ENCODE measurements at regions not wholly inside any gene's neighbourhood (a gene's known extent, or its start where the extent isn't known, plus 50 kb on each side); places are given as distances from the start of the nearest gene placed in this dataset.

DNA sequence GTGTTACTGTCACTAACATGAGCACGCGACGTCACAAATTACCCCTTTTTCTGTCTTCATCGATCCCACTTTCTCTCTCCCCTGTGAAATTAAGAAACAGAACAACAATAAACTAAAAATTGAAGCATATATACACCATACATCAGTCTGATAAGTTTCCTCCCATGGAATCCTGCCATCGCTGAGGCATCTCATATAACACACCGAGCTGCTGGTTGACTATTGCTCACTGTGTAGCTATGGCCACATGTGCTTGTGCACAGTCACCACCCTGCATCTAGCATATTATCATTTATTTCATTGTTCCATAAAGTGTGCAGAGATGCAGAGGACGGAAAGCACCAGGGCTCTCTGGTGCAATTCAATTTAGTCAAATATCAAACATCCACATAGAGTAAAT lies 777.9 kb upstream of the ARRDC4 start:
- TF ChIP-seq, protein P1, sequence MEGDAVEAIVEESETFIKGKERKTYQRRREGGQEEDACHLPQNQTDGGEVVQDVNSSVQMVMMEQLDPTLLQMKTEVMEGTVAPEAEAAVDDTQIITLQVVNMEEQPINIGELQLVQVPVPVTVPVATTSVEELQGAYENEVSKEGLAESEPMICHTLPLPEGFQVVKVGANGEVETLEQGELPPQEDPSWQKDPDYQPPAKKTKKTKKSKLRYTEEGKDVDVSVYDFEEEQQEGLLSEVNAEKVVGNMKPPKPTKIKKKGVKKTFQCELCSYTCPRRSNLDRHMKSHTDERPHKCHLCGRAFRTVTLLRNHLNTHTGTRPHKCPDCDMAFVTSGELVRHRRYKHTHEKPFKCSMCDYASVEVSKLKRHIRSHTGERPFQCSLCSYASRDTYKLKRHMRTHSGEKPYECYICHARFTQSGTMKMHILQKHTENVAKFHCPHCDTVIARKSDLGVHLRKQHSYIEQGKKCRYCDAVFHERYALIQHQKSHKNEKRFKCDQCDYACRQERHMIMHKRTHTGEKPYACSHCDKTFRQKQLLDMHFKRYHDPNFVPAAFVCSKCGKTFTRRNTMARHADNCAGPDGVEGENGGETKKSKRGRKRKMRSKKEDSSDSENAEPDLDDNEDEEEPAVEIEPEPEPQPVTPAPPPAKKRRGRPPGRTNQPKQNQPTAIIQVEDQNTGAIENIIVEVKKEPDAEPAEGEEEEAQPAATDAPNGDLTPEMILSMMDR (IDR thresholded peaks at IDR 0.05; ENCODE audit: low read depth, low read length, poor library complexity, severe bottlenecking): no peak
- no peak for TF ChIP-seq EZH2phosphoT487 (IDR thresholded peaks at IDR 0.05; ENCODE audit: borderline replicate concordance, low read length)
